22Rv1 (cell line): ENCODE measurements at regions not wholly inside any gene's neighbourhood (a gene's known extent, or its start where the extent isn't known, plus 50 kb on each side); places are given as distances from the start of the nearest gene placed in this dataset.

Experiments used
- H3K27ac ChIP-seq: fragments of 450-650 bp; 2 replicates; pipeline ENCODE4 v1.5.1; 2017
- ZFX ChIP-seq: fragments of 450-650 bp; IDR thresholded peaks from 2 replicates; pipeline ENCODE4 v1.6.1; 2017; ENCODE audit warnings: antibody characterized with exemption, borderline replicate concordance
- TF ChIP-seq, protein P1 (sequence below): fragments of 450-650 bp; IDR thresholded peaks from 2 replicates; pipeline ENCODE4 v1.5.1; 2017; ENCODE audit warnings: mild to moderate bottlenecking

DNA sequence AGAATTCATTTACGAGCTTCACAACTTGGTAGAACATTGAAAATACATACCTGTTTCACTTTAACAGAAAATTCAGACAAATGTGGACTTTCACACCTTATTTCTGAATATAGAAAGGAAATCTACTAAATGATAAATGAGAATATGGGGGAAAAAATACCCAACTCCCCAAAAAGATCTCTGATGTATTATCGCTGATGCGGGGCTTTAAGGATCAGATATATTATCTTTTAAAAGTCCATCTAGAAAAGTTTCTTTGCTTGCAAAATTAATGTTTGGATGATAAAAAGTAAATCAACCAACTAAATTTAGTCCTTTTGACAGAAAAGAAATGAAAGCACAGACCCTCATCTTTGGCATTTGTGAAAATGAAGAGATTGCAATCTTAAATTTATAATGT is 540.1 kb upstream of the CHAC2 start:
- H3K27ac ChIP-seq = no peak overlapping the region
- TF ChIP-seq, protein P1, sequence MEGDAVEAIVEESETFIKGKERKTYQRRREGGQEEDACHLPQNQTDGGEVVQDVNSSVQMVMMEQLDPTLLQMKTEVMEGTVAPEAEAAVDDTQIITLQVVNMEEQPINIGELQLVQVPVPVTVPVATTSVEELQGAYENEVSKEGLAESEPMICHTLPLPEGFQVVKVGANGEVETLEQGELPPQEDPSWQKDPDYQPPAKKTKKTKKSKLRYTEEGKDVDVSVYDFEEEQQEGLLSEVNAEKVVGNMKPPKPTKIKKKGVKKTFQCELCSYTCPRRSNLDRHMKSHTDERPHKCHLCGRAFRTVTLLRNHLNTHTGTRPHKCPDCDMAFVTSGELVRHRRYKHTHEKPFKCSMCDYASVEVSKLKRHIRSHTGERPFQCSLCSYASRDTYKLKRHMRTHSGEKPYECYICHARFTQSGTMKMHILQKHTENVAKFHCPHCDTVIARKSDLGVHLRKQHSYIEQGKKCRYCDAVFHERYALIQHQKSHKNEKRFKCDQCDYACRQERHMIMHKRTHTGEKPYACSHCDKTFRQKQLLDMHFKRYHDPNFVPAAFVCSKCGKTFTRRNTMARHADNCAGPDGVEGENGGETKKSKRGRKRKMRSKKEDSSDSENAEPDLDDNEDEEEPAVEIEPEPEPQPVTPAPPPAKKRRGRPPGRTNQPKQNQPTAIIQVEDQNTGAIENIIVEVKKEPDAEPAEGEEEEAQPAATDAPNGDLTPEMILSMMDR = no peak
- TF ChIP-seq ZFX = no peak

DNA sequence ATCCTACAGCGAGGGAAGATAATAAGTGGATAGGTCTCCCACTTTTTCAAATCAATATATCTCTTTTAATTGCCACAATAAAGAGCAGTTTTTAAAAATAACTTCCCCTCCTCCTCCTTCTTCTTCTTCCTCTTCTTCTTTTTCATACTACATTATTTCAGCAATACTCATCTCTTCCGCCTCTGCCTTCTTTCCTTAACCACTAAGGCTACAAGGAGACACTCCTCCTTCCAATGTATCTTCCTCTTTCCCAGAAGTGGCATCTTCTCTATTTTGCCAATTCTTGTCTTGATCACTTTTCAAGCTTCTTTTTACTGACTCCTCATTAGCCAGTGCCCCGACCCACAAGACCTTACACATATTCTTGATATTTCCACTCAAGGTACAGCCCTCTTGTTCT is 546.6 kb upstream of the CHAC2 start:
- no peak for TF ChIP-seq ZFX
- TF ChIP-seq, protein P1 = no peak
- no peak overlapping the region for H3K27ac ChIP-seq

DNA sequence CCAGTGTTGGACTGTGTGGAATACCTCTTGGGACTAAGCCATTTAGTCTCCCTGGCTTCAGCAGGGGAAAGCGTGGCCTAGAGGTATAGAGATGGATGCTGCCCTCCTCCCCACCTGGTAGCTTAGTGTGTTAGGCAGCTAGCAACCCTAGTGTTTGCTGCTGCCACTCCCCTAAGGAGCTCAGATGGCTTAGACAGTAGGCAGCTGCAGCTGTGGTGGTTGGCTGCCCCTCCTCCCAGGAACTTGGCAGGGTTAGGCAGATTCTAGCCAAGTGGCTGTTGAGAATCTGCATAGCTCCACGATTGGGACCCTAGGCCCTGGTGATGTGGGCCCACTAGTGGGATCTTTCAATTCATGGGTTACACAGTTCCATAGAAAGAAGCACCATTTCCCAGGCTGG is 550.4 kb upstream of the CHAC2 start:
- H3K27ac ChIP-seq = no peak overlapping the region
- TF ChIP-seq, protein P1 = no peak
- no peak for TF ChIP-seq ZFX

DNA sequence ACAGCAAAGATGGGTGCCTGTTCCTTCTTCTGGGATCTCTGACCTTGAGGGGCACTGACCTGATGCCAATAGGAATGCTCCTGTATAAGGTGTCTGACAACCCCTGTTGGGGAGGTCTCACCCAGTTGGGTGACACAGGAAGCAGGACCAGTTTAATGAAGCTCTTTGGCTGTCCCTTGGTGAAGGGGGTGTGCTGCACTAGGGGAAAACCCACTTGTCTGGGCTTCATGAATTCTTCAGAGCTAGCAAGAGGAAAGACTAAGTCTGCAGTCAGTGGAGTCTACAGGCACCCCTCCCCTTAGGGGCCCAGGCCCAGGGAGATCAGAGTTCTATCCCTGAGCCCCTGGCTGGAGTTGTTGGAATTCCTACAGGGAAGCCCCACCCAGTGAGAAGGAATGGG is 550.8 kb upstream of the CHAC2 start:
- H3K27ac ChIP-seq = no peak overlapping the region
- TF ChIP-seq ZFX = no peak
- TF ChIP-seq, protein P1 = no peak

DNA sequence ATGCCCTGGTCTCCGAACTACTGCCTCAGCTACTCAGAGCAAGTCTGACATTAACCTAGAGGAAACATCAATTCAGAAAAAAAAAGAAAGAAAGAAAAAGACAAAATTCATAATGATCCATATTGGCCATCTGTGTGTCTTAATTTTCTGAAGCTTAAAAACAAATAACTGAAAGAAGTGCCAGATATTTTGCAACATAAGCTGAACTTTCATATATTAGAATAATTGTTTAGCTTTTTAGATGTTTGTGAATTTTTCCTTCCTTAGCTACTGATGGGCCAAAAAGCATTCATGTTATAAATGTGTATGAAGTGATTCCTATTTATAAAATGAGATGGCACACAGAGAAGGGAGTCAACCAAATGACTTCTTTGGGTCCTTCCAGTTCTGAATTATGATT is 555.0 kb upstream of the CHAC2 start:
- H3K27ac ChIP-seq = no peak overlapping the region
- TF ChIP-seq, protein P1 = no peak
- TF ChIP-seq ZFX = no peak

DNA sequence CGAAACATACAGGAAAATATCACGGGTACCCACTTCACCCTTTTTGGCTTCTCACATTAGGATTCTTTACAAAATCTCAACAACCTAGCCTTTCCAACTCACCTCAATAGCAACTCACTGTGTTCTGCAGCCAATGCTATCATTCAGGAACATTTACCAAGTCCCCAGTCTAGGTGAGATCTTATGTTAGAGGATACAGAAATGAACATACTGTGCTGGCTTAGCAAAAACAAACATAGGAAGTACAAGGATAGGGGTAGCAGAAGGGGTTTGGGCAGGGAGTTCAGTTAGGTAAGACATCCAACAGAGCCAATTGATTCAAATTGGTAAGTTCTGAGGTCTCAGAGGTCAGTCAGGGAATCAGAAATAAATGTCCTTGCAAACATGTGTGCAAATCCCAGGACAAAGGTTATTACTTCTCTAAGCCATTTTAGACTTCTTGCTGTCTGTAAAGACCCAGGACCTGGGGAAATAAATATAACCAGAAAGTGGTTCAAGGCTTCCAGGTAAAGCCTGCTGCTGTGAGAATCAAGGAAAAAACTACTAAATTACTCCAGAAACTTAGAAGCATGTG is 556.3 kb upstream of the CHAC2 start:
- H3K27ac ChIP-seq = no peak overlapping the region
- TF ChIP-seq, protein P1 = no peak
- TF ChIP-seq ZFX = no peak

DNA sequence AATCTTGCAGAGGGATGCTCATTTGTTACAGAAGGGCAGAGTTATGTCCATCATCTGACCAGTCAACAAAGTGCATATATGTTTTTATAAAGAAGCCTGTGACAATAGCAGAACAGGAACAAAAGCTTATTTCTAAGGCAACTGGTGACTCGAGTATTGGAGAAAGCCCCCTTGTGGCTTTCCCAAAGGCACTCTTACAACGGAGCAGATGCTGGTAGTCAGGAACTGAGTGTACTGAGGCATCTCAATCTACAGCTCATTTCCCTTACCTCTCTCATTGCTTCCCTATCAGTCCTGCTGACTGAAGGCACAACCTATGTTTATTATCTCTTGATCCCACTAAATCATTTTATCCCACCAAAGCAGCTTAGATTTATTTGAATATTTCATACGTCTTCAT is 557.1 kb upstream of the CHAC2 start:
- TF ChIP-seq, protein P1 = no peak
- TF ChIP-seq ZFX = no peak
- no peak overlapping the region for H3K27ac ChIP-seq
